HG03175 (cell line): ENCODE measurements at regions not wholly inside any gene's neighbourhood (a gene's known extent, or its start where the extent isn't known, plus 50 kb on each side); places are given as distances from the start of the nearest gene placed in this dataset.
A peak's percentile ranks its signal among the peaks of the same experiment; 100 is the strongest.
"Not testable (repeated sequence)": the region's sequence is repeated elsewhere in the genome, so short reads cannot be mapped to it uniquely, and the experiment has no call there.

Source experiments
- ATAC-seq: cut with Tn5 transposase; IDR thresholded peaks from one replicate; pipeline ENCODE4 v1.9.1; 2021; ENCODE audit warnings: mild to moderate bottlenecking, moderate library complexity; ENCODE audit not compliant: unreplicated experiment

- ATAC-seq, result no peak
Measured at GRCh38 chr5:153209687-153210086, 280.8 kb upstream of the GRIA1 start.

- no peak for ATAC-seq
Measured at GRCh38 chr5:153211076-153211475, 279.4 kb upstream of the GRIA1 start.

GRCh38 chr5:153212471-153212870, 278.0 kb upstream of the GRIA1 start:
- ATAC-seq, result no peak

GRCh38 chr5:153222936-153223335, 267.5 kb upstream of the GRIA1 start:
- no peak for ATAC-seq

GRCh38 chr5:153223376-153223775, 267.1 kb upstream of the GRIA1 start:
- ATAC-seq, result no peak

- no peak for ATAC-seq
Measured at GRCh38 chr5:153224651-153225050, 265.8 kb upstream of the GRIA1 start.

- no peak for ATAC-seq
Measured at GRCh38 chr5:153233933-153234332, 256.5 kb upstream of the GRIA1 start.

- ATAC-seq, result no peak
Measured at GRCh38 chr5:153236319-153236718, 254.2 kb upstream of the GRIA1 start.

- ATAC-seq, result peak; percentile 94
Measured at GRCh38 chr5:153237671-153238332, 252.7 kb upstream of the GRIA1 start.

- no peak for ATAC-seq
Measured at GRCh38 chr5:153257381-153257780, 233.1 kb upstream of the GRIA1 start.

- no peak for ATAC-seq
Measured at GRCh38 chr5:153258469-153258868, 232.0 kb upstream of the GRIA1 start.

GRCh38 chr5:153267506-153267905, 223.0 kb upstream of the GRIA1 start:
- ATAC-seq, result no peak

- ATAC-seq, result no peak
Measured at GRCh38 chr5:153275695-153276094, 214.8 kb upstream of the GRIA1 start.

GRCh38 chr5:153276151-153276550, 214.3 kb upstream of the GRIA1 start:
- ATAC-seq, result no peak

- not testable (repeated sequence) for ATAC-seq
Measured at GRCh38 chr5:153296251-153296844, 194.1 kb upstream of the GRIA1 start.

- ATAC-seq, result no peak
Measured at GRCh38 chr5:153299891-153300290, 190.6 kb upstream of the GRIA1 start.

GRCh38 chr5:153308282-153308681, 182.2 kb upstream of the GRIA1 start:
- no peak for ATAC-seq

GRCh38 chr5:153318556-153318955, 171.9 kb upstream of the GRIA1 start:
- ATAC-seq, result no peak

- no peak for ATAC-seq
Measured at GRCh38 chr5:153321478-153321877, 169.0 kb upstream of the GRIA1 start.

- ATAC-seq, result no peak
Measured at GRCh38 chr5:153340139-153340538, 150.3 kb upstream of the GRIA1 start.

GRCh38 chr5:153340738-153341137, 149.7 kb upstream of the GRIA1 start:
- ATAC-seq, result no peak

GRCh38 chr5:153342487-153342886, 148.0 kb upstream of the GRIA1 start:
- ATAC-seq, result no peak

- no peak for ATAC-seq
Measured at GRCh38 chr5:153347611-153348010, 142.9 kb upstream of the GRIA1 start.
